Neural cell (in vitro differentiated cells): ENCODE measurements at regions not wholly inside any gene's neighbourhood (a gene's known extent, or its start where the extent isn't known, plus 50 kb on each side); places are given as distances from the start of the nearest gene placed in this dataset.

Experiments
- H2AFZ ChIP-seq: fragments of 200-600, 300-800 bp; sonication (generic), shearing (Covaris generic); 2 replicates; pipeline ENCODE4 v1.6.0; 2014; ENCODE audit warnings: low read depth, mild to moderate bottlenecking, antibody characterized with exemption, low read length, moderate library complexity
- H3F3A ChIP-seq: fragments of 200-600 bp; shearing (Covaris generic); 2 replicates; pipeline ENCODE4 v1.6.1; 2016; ENCODE audit warnings: mild to moderate bottlenecking, moderate library complexity, mixed read lengths, antibody characterized with exemption, low read length; ENCODE audit not compliant: insufficient read depth, poor library complexity, severe bottlenecking
- H3K27ac ChIP-seq: fragments of 200-600, 300-800 bp; sonication (generic), shearing (Covaris generic); 2 replicates; pipeline ENCODE4 v1.5.1; 2014; ENCODE audit warnings: mild to moderate bottlenecking, low read length, moderate library complexity
- H3K27me3 ChIP-seq: fragments of 300-800, 200-600 bp; sonication (generic), shearing (Covaris generic); 2 replicates; pipeline ENCODE4 v1.6.0; 2014; ENCODE audit warnings: mild to moderate bottlenecking, low read depth, low read length, moderate library complexity; ENCODE audit not compliant: insufficient read depth
- H3K36me3 ChIP-seq: fragments of 300-800, 200-600 bp; sonication (generic), shearing (Covaris generic); 2 replicates; pipeline ENCODE4 v1.5.1; 2014; ENCODE audit warnings: mild to moderate bottlenecking, antibody characterized with exemption, low read length, moderate library complexity; ENCODE audit not compliant: insufficient read depth
- H3K4me2 ChIP-seq: fragments of 300-800, 200-600 bp; sonication (generic), shearing (Covaris generic); 2 replicates; pipeline ENCODE4 v1.6.0; 2014; ENCODE audit warnings: mild to moderate bottlenecking, low read length
- H3K4me3 ChIP-seq: fragments of 300-800, 200-600 bp; sonication (generic), shearing (Covaris generic); 2 replicates; pipeline ENCODE4 v1.5.1; 2014; ENCODE audit warnings: mild to moderate bottlenecking, low read length, moderate library complexity
- H3K79me2 ChIP-seq: fragments of 200-600 bp; shearing (Covaris generic); replicated peaks from 2 replicates; pipeline ENCODE4 v1.6.0; 2014; ENCODE audit warnings: mild to moderate bottlenecking, low read length, moderate library complexity; ENCODE audit not compliant: insufficient read depth
- H3K9ac ChIP-seq: fragments of 300-800, 200-600 bp; sonication (generic), shearing (Covaris generic); 2 replicates; pipeline ENCODE4 v1.6.1; 2016; ENCODE audit warnings: mild to moderate bottlenecking, low read length, mixed read lengths
- H3K9me2 ChIP-seq: fragments of 200-600 bp; shearing (Covaris generic); 2 replicates; pipeline ENCODE4 v1.6.1; 2016; ENCODE audit warnings: mild to moderate bottlenecking, low read length, mixed read lengths; ENCODE audit not compliant: insufficient read depth
- H3K9me3 ChIP-seq: fragments of 200-600, 300-800 bp; sonication (generic), shearing (Covaris generic); 2 replicates; pipeline ENCODE4 v1.6.1; 2016; ENCODE audit warnings: mild to moderate bottlenecking, mixed run types, low read length, moderate library complexity, mixed read lengths
- H4K20me1 ChIP-seq: fragments of 200-600 bp; shearing (Covaris generic); 2 replicates; pipeline ENCODE4 v1.6.1; 2016; ENCODE audit warnings: mild to moderate bottlenecking, mixed run types; ENCODE audit not compliant: insufficient read depth
- CTCF ChIP-seq: fragments of 450-650 bp; IDR thresholded peaks from 2 replicates; pipeline ENCODE4 v1.5.1; 2014; ENCODE audit warnings: antibody characterized with exemption, mild to moderate bottlenecking, moderate library complexity; ENCODE audit not compliant: poor library complexity, severe bottlenecking
- EP300 ChIP-seq: fragments of 450-650 bp; conservative IDR thresholded peaks from 2 replicates; pipeline ENCODE4 v1.6.1; 2014; ENCODE audit warnings: antibody characterized with exemption, mild to moderate bottlenecking, moderate library complexity; ENCODE audit not compliant: poor library complexity, severe bottlenecking
- EZH2 ChIP-seq: fragments of 200-600, 300-800 bp; shearing (Covaris generic), sonication (generic); IDR thresholded peaks from 2 replicates; pipeline ENCODE4 v1.6.1; 2014; ENCODE audit warnings: antibody characterized with exemption, low read length, borderline replicate concordance, mild to moderate bottlenecking; ENCODE audit not compliant: insufficient read depth, poor library complexity, severe bottlenecking
- MXI1 ChIP-seq: fragments of 450-650 bp; conservative IDR thresholded peaks from 2 replicates; pipeline ENCODE4 v1.6.1; 2014; ENCODE audit warnings: antibody characterized with exemption, mild to moderate bottlenecking; ENCODE audit not compliant: poor library complexity, severe bottlenecking
- POLR2AphosphoS5 ChIP-seq: IDR thresholded peaks from 2 replicates; pipeline ENCODE4 v1.6.1; 2012
- RAD21 ChIP-seq: fragments of 450-650 bp; conservative IDR thresholded peaks from 2 replicates; pipeline ENCODE4 v1.6.1; 2014; ENCODE audit warnings: antibody characterized with exemption, mild to moderate bottlenecking, moderate library complexity
- REST ChIP-seq: IDR thresholded peaks from 2 replicates; pipeline ENCODE4 v1.6.1; 2012; ENCODE audit warnings: borderline replicate concordance
- SMC3 ChIP-seq: fragments of 450-650 bp; conservative IDR thresholded peaks from 2 replicates; pipeline ENCODE4 v1.6.1; 2014; ENCODE audit warnings: antibody characterized with exemption, mild to moderate bottlenecking, moderate library complexity; ENCODE audit not compliant: poor library complexity
- TAF1 ChIP-seq: IDR thresholded peaks from 2 replicates; pipeline ENCODE4 v1.6.1; 2012; ENCODE audit warnings: low read depth

- no peak for TF ChIP-seq MXI1
- no peak for TF ChIP-seq CTCF
- TF ChIP-seq RAD21, result no peak
- H4K20me1 ChIP-seq, result no peaks in the 10 kb centered on the region
- no peaks in the 10 kb centered on the region for H3K79me2 ChIP-seq
- H3K9me2 ChIP-seq, result no peaks in the 10 kb centered on the region
- H3K4me2 ChIP-seq, result no peak overlapping the region
- H3K4me3 ChIP-seq, result no peak overlapping the region
- no peak overlapping the region for H3K9ac ChIP-seq
- no peak overlapping the region for H2AFZ ChIP-seq
- H3F3A ChIP-seq, result no peaks in the 10 kb centered on the region
- no peaks in the 10 kb centered on the region for H3K27me3 ChIP-seq
- H3K27ac ChIP-seq, result no peak overlapping the region
- no peaks in the 10 kb centered on the region for H3K9me3 ChIP-seq
- no peaks in the 10 kb centered on the region for H3K36me3 ChIP-seq
Measured at GRCh38 chr2:40611196-40611595, 159.3 kb upstream of the SLC8A1 start.

- H3K4me2 ChIP-seq, result no peak overlapping the region
- no peaks in the 10 kb centered on the region for H3K79me2 ChIP-seq
- H3K9ac ChIP-seq, result no peak overlapping the region
- TF ChIP-seq RAD21, result no peak
- no peak for TF ChIP-seq SMC3
- no peak for TF ChIP-seq MXI1
- no peak for TF ChIP-seq CTCF
- H3F3A ChIP-seq, result no peaks in the 10 kb centered on the region
- no peak overlapping the region for H3K27ac ChIP-seq
- no peaks in the 10 kb centered on the region for H3K36me3 ChIP-seq
- no peak overlapping the region for H2AFZ ChIP-seq
- no peak overlapping the region for H3K4me3 ChIP-seq
- no peaks in the 10 kb centered on the region for H3K9me2 ChIP-seq
- H3K9me3 ChIP-seq, result no peaks in the 10 kb centered on the region
- H3K27me3 ChIP-seq, result no peaks in the 10 kb centered on the region
- no peaks in the 10 kb centered on the region for H4K20me1 ChIP-seq
Measured at GRCh38 chr2:40625849-40626248, 174.0 kb upstream of the SLC8A1 start.

GRCh38 chr2:40628556-40628955 is 176.7 kb upstream of the SLC8A1 start:
- Histone ChIP-seq H3K27me3 (no peaks in the 10 kb centered on the region), H4K20me1 (no peaks in the 10 kb centered on the region), H3K9me2 (no peaks in the 10 kb centered on the region), H2AFZ (no peak overlapping the region), H3K4me2 (no peak overlapping the region), H3K36me3 (no peaks in the 10 kb centered on the region), H3K9ac (no peak overlapping the region), H3F3A (no peaks in the 10 kb centered on the region), H3K79me2 (no peaks in the 10 kb centered on the region), H3K4me3 (no peak overlapping the region), H3K27ac (no peak overlapping the region), H3K9me3 (no peaks in the 10 kb centered on the region)
- TF ChIP-seq RAD21 (no peak), SMC3 (no peak), TAF1 (no peak), REST (no peak), EZH2 (no peak), POLR2AphosphoS5 (no peak), EP300 (no peak), CTCF (no peak), MXI1 (no peak)
